HG02981 (cell line): ENCODE measurements at regions not wholly inside any gene's neighbourhood (a gene's known extent, or its start where the extent isn't known, plus 50 kb on each side); places are given as distances from the start of the nearest gene placed in this dataset.
"Not testable (repeated sequence)": the region's sequence is repeated elsewhere in the genome, so short reads cannot be mapped to it uniquely, and the experiment has no call there.

Source experiments
- ATAC-seq: cut with Tn5 transposase; IDR thresholded peaks from one replicate; pipeline ENCODE4 v1.9.1; 2021; ENCODE audit warnings: mild to moderate bottlenecking, moderate library complexity; ENCODE audit not compliant: unreplicated experiment

GRCh38 chr2:236977852-236978398 lies 107.8 kb upstream of the COPS8 start:
- no peak for ATAC-seq

DNA sequence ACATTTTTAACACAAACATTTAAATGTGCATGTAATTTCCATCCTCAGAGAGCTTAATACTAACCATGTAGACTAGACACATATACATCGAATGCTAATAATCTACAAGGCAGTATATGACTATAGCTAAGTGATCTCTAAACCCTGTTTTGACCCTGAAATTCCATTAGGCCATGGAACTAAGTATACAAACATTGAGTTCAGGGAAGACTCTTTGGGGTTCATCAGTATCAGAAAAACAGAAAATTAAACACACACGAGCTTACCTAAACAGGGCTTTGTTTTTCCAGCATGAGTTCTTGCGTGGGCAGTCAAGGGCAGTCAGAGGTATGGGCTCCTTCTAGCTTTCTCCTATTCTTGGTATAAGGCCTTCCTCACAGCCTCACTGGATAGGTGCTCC lies 106.0 kb upstream of the COPS8 start:
- no peak for ATAC-seq

- no peak for ATAC-seq
Measured at GRCh38 chr2:236980961-236981360, 104.7 kb upstream of the COPS8 start.

GRCh38 chr2:236981701-236982485 lies 103.8 kb upstream of the COPS8 start:
- ATAC-seq, result no peak

- no peak for ATAC-seq
Measured at GRCh38 chr2:236982693-236983455, 102.8 kb upstream of the COPS8 start.

DNA sequence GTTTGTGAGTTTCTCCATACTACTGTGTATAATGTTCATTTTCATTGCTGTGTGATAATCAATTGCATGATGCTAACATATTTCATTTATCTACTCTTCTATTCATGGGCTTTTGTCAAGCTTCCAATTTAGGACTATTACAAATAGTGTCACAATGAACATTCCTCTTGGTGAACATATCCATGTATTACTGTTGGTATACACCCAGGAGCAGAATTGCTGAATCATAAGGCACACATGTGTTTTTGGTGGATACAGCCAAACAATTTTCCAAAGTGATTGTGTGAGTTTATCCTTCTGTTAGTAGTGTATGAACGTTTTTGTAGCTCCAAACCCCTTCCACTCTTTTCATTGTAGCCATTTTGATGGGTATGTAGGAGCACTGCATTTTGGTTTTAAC lies 101.6 kb upstream of the COPS8 start:
- ATAC-seq, result no peak

DNA sequence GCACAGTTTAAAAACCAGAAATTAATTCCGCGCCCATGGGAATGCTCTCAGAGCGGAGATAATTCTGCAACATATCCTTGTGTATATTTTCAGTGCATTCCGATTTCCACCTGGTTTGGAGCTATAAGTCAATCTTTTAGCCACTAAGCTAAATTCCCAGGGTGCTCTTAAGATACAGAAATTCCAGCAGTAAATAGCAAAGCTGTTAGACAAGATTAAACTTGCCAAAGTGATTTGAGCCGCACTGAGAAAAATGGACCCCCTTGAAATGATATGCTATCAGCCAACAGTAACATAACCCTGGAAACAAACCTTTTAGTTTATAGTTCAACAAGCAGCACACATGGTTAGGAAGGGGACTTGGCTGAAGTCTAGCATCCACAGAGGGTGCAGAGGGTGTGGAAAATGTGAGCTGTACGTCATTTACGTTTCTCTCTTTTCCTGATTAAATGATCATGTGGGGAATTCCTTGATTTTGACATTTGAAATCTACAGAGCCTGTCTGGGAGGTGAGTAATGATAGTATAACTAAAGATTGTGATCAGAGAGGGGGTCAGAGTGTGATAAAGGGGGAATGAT lies 99.8 kb upstream of the COPS8 start:
- no peak for ATAC-seq

DNA sequence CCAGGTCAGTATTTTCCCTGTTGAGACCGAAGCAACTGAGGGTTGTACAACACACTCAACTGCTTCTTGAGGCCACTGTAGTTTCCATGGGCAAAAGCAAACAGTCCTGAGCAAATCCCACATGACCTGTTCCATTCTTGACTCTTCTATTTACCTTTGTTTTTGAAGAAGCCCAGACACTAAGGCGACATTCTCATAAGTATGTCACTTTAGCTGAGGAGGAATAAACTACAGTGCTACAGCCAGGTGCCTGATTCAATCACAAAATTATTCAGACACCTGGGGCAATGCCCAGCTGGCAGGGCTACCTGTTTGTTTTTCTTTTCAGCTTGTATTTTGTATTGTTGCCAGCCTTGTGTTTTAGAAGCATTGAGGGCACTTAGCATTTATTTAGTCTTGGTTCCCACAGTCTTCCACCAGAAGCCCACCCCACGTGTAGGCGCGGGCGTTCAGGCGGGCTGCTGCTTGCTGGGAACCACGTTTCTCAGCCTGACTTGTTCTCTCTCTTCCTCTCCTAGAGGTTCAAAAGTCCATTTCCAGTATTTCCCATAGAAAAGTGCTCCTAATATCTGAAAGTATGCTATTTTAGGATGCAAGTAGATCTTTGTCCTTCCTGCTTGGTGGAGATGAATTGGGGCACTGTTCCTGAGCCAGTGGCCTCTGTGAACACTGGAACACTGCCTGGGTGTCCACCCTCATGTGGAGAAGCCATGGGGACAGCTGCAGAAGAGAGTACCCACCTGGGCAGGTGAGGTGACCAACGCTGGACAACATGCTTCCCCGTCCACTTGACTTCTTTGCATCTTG lies 99.0 kb upstream of the COPS8 start:
- ATAC-seq, result no peak

DNA sequence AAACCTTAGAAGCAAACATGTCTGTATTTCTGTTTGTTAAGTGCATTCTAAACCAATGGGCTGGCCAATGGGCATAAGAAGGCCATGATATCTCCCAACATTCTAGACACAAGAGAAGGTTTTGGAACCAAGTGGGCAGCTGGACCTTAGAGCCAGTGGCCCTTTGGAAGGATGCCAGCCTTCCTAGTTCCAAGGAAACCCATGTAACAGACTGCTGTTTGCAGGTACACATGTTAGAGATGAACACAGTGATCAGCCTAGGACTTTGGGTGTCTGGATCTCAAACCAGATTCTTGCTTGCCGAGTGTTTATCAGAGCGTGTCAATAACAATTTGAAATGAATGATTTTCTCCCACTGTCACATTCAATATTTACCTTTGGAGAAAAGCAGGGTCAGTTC lies 97.5 kb upstream of the COPS8 start:
- ATAC-seq, result no peak

- no peak for ATAC-seq
Measured at GRCh38 chr2:236988690-236989624, 96.7 kb upstream of the COPS8 start.

DNA sequence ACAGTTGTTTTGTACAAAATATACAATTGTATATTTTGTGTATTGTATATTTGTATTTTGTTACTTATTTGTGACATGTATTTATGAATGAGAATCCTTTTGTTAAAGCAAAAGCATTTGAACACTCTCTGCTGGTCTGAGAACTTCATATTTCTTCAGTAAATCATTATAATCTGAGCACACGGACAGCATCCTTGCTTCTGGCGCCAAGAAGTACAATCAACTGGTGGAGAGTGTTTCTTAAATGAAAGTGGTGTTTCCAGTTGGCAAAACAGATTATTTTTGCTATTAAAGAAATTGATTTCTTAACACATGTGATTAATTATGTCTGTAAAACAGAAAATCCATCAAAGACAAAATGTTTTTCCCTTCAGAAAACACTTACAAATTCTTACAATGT lies 95.1 kb upstream of the COPS8 start:
- ATAC-seq, result no peak

- no peak for ATAC-seq
Measured at GRCh38 chr2:236991874-236992273, 93.8 kb upstream of the COPS8 start.

DNA sequence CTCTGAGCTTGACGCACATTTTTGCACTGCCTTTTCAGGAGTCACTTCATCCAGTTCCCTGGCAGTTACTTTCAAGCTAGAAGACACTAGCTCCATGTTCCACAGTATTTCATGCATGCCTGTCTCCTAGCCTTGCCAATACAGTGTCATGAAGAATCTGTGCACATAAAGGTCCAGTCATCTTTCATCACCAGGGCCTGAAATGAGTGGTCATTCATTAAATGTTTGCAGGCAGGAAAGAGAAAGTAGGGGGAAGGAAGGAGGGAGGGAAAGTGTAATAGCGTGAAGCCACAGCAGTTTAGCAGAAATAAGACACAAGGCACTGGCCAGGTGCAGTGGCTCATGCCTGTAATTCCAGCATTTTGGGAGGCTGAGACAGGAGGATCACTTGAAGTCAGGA lies 92.4 kb upstream of the COPS8 start:
- ATAC-seq, result no peak

- ATAC-seq, result no peak
Measured at GRCh38 chr2:236994361-236994760, 91.3 kb upstream of the COPS8 start.

- ATAC-seq, result no peak
Measured at GRCh38 chr2:236997069-236997715, 88.5 kb upstream of the COPS8 start.

DNA sequence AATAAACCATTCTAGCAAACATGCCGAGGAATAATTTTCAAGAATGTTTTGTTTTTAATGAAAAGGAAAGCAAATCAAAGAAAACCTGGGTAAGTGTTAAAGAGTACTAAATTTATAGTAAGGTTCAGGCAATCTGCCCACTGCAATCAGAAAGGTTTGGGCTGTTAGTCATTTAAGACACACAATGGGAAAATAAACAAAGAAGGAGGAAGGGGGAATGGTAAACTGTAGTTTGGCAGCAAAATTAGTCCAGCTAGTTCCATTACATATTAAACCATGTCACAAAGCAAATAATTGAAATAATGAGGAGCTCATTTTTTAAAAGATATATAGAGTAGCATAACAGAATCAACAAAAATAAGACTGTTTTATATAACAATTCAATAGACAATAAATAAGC lies 87.5 kb upstream of the COPS8 start:
- no peak for ATAC-seq

- ATAC-seq, result no peak
Measured at GRCh38 chr2:236998758-236999157, 86.9 kb upstream of the COPS8 start.

DNA sequence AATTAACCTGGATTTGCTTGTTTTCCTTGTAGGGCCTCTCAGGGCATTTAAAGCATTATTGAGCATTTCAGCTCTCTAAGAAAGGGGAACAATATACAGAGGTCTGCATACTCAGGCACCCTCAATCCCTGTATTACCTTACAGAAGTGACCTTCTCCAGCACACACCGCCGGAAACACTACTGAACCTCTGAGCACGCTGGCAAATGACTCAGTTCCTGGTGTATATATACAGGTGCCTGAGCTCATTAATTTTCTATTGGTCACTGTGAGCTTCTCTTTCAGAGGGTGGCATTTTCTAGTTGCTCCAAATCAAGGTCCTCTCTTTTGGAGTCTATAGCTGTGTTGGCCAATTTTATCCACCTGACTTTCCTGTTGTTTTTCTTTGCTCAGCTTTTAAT lies 85.2 kb upstream of the COPS8 start:
- no peak for ATAC-seq

DNA sequence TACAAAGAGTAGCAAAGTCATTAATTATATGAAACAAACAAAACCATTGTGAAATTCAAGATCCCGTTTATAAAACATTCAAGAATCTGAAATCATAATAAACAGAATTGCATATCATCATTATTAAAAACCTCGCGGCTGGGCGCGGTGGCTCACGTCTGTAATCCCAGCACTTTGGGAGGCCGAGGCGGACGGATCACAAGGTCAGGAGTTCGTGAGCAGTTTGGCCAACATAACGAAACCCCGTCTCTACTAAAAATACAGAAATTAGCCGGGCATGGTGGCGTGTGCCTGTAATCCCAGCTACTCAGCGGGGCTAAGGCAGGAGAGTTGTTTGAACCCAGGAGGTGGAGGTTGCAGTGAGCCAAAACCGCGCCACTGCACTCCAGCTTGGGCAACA lies 80.3 kb upstream of the COPS8 start:
- ATAC-seq, result not testable (repeated sequence)
